ENCODE measurements at regions not wholly inside any gene's neighbourhood (a gene's known extent, or its start where the extent isn't known, plus 50 kb on each side); places are given as distances from the start of the nearest gene placed in this dataset.

DNA sequence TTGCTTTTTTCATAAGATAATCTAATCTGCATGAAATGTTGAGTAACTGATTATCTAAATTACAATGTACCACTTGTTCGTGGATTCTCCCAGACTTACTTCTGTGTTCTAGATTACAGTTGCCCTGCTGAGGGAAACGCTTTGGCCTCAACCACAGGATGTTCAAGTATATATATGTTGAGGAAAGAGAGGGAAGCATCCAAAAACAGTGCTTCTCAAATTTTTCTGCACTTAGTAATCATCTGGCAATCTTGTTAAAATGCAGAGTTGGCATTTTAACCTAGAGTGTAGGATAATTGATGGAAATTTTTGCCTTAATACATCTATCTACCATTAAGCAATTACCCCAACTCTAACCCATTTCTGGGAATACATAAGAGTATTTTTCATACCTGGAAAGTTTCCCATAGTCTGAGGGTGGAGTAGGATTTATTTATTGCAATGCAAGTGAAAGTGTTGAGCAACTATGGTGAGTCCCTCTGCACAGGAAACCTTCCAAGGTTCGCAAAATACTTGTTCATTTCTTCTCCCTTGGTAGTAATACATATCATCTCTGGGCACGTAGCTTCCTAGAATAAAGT is 59.6 kb upstream of the C1GALT1 start:
- peak; percentile 65 for DNase-seq

DNA sequence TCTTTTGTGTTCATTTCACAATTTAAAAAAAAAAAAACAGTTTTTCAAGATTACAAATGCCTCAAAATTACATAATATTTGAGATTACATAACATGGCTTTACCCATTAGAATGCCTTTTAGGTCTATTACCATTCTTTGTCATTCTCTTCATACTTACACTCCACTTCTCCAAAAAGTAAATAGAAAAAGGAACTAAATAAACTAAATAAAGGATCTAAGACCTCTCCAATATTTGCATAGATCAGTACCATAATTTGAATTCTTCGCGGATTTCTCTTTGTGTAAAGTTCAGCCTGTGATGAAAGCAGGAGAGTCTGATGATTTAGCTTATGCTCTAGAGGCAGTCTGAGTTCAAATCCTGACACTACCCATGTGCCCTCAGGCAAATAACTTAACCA is 56.4 kb upstream of the C1GALT1 start:
- DNase-seq: peak; percentile 49

DNA sequence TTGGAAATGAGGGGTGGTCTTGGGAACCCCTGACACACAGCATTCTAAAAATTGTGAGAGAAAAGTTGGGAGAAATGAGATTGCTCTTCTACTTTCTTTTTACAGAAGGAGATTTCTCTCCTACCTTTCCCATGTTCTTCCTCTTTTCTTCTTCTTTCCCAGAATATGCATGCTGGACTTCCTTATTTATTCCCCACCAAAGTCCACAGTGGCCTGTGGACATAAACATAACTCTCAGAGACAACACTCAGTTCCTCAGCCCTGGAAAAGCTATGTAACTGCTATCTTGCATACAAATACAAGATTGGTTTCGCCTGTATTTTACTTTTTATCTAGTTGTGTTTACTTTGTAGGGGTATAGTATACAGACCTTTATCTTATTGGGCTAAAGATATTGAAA is 54.6 kb upstream of the C1GALT1 start:
- DNase-seq: no peak

DNA sequence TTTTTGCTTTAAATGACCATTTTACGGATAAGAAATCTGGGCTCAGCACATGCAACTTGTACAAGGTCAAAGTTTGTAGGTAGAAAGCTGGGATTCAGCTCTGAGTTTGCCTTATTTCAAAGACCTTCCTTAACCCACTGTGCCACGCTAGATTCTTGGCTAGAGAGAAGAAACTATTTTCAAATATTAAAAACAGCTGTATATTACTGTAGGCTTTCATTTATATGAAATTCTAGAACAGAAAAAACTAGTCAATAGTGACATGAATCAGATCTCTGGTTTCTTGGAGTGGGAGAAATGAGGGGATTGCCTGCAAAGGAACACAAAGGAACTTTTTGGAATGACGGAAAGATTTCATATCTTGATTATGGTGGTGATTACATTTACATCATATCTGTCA is 53.0 kb upstream of the C1GALT1 start:
- DNase-seq: no peak

DNA sequence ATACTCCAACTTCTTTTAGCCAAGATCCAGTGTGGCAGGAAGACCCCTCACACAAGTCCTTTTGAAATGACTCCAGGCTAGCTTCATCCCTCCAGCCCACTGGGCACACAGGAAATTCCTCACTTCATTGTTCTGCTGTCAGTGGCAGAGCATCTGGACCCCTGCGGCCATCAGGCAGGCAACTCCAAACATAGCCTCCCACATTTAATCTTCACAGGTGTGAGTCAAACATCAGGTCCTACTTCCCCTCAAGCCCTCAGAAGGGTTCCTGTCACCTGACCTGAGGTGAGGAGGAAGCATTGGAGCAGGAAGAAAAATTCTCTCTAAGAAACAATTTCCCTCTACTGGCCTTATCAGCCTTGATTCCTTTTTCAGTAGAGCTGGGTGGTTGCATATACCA is 51.1 kb upstream of the C1GALT1 start:
- no peak for DNase-seq

All from hematopoietic multipotent progenitor cell treated with erythropoietin and hydrocortisone succinate and interleukin-3 and kit ligand, for 4 days (in vitro differentiated cells).